ENCODE measurements at regions not wholly inside any gene's neighbourhood (a gene's known extent, or its start where the extent isn't known, plus 50 kb on each side); places are given as distances from the start of the nearest gene placed in this dataset.

GRCh38 chr14:40903709-40904108, 703.0 kb upstream of the LRFN5 start:
- TF ChIP-seq EZH2 (IDR thresholded peaks at IDR 0.05; ENCODE audit: borderline replicate concordance, insufficient read depth, low read length, poor library complexity, severe bottlenecking) (no peak), RAD21 (conservative IDR thresholded peaks at IDR 0.05) (no peak), MXI1 (conservative IDR thresholded peaks at IDR 0.05; ENCODE audit: poor library complexity, severe bottlenecking) (no peak), EP300 (conservative IDR thresholded peaks at IDR 0.05; ENCODE audit: poor library complexity, severe bottlenecking) (no peak), REST (IDR thresholded peaks at IDR 0.05; ENCODE audit: borderline replicate concordance) (no peak), TAF1 (IDR thresholded peaks at IDR 0.05; ENCODE audit: low read depth) (no peak), POLR2AphosphoS5 (IDR thresholded peaks at IDR 0.05) (no peak)
- TF ChIP-seq, protein P1, sequence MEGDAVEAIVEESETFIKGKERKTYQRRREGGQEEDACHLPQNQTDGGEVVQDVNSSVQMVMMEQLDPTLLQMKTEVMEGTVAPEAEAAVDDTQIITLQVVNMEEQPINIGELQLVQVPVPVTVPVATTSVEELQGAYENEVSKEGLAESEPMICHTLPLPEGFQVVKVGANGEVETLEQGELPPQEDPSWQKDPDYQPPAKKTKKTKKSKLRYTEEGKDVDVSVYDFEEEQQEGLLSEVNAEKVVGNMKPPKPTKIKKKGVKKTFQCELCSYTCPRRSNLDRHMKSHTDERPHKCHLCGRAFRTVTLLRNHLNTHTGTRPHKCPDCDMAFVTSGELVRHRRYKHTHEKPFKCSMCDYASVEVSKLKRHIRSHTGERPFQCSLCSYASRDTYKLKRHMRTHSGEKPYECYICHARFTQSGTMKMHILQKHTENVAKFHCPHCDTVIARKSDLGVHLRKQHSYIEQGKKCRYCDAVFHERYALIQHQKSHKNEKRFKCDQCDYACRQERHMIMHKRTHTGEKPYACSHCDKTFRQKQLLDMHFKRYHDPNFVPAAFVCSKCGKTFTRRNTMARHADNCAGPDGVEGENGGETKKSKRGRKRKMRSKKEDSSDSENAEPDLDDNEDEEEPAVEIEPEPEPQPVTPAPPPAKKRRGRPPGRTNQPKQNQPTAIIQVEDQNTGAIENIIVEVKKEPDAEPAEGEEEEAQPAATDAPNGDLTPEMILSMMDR (IDR thresholded peaks at IDR 0.05; ENCODE audit: poor library complexity, severe bottlenecking), result no peak

All from neural cell (in vitro differentiated cells).